GM12878 (cell line): ENCODE measurements at regions not wholly inside any gene's neighbourhood (a gene's known extent, or its start where the extent isn't known, plus 50 kb on each side); places are given as distances from the start of the nearest gene placed in this dataset.

ENCODE experiments used
- ATAC-seq: fragments of 200-7000 bp; cut with Tn5 transposase; 3 replicates; pipeline ENCODE4 v1.9.1; 2020; ENCODE audit warnings: mild to moderate bottlenecking, moderate library complexity
- BruUV-seq: library from RNA; stranded (reverse); fragments of 400-500 nt; replicated peaks from 2 replicates; lab custom pipeline; 2021; lab: Mats Ljungman, UMichigan
- CTCF ChIA-PET: fragments of 300-600 bp; sonication (Branson Sonifier 250); formaldehyde crosslinking; extraction: SDS; loops from one replicate; lab custom pipeline; 2021; ENCODE audit warnings: inconsistent platforms; lab: Yijun Ruan, JAX
- POLR2A ChIA-PET: fragments of 350-600 bp; formaldehyde crosslinking; extraction: SDS; loops from one replicate; lab custom pipeline; 2021; ENCODE audit warnings: inconsistent platforms; lab: Charles Lee
- RAD21 ChIA-PET: fragments of 300-600 bp; sonication (Branson Sonifier 250); formaldehyde crosslinking; loops from one replicate; lab custom pipeline; 2023; ENCODE audit warnings: antibody characterized with exemption; ENCODE audit not compliant: unreplicated experiment; lab: Charles Lee
- SMC1A ChIA-PET: fragments of 300-600 bp; sonication (Branson Sonifier 250); formaldehyde crosslinking; loops from one replicate; lab custom pipeline; 2023; ENCODE audit not compliant: unreplicated experiment, uncharacterized antibody; lab: Charles Lee
- DNase-seq: peaks from one replicate; pipeline ENCODE4 v3.0.0-alpha.2; 2011; ENCODE audit warnings: low read depth, low spot score
- FAIRE-seq: peaks from 3 replicates; lab custom pipeline; 2011; peaks lifted over from hg19 to GRCh38; lab: Jason Lieb, UNC
- H2AFZ ChIP-seq: 2 replicates; pipeline ENCODE4 v1.6.0; 2011; ENCODE audit warnings: low read depth, low read length, control low read depth; ENCODE audit not compliant: control insufficient read depth
- H3K27ac ChIP-seq: 2 replicates; pipeline ENCODE4 v1.5.1; 2011; ENCODE audit warnings: control low read depth; ENCODE audit not compliant: control insufficient read depth, insufficient read depth
- H3K27me3 ChIP-seq, 2 experiments: replicated peaks in 1 of 2; 2 replicates each; pipeline versions ENCODE4 v1.6.0 to v1.6.1; 2011; ENCODE audit warnings: low read length in 1 of 2; ENCODE audit not compliant: control insufficient read depth in 2 of 2, insufficient read depth in 2 of 2
- H3K36me3 ChIP-seq, 2 experiments: 2 replicates each; pipeline ENCODE4 v1.5.1; 2011; ENCODE audit warnings: low read length in 1 of 2; ENCODE audit not compliant: control insufficient read depth in 2 of 2, insufficient read depth in 2 of 2
- H3K4me1 ChIP-seq: 2 replicates; pipeline ENCODE4 v1.6.1; 2011; ENCODE audit warnings: mild to moderate bottlenecking, low read length, moderate library complexity, mixed read lengths; ENCODE audit not compliant: control insufficient read depth, insufficient read depth
- H3K4me2 ChIP-seq: 2 replicates; pipeline ENCODE4 v1.6.0; 2011; ENCODE audit warnings: control low read depth; ENCODE audit not compliant: control insufficient read depth, insufficient read depth
- H3K4me3 ChIP-seq: fragments of 200-600 bp; sonication (generic); 2 replicates; pipeline ENCODE4 v1.5.1; 2016
- H3K79me2 ChIP-seq: 2 replicates; pipeline ENCODE4 v1.6.0; 2011; ENCODE audit warnings: low read length; ENCODE audit not compliant: control insufficient read depth, insufficient read depth
- H3K9ac ChIP-seq: 2 replicates; pipeline ENCODE4 v1.8.0; 2011; ENCODE audit warnings: low read length, control low read depth, mixed read lengths; ENCODE audit not compliant: control insufficient read depth, insufficient read depth
- H3K9me3 ChIP-seq: replicated peaks from 3 replicates; pipeline ENCODE4 v1.5.1; 2011; ENCODE audit warnings: mild to moderate bottlenecking, low read length; ENCODE audit not compliant: control insufficient read depth, insufficient read depth
- H4K20me1 ChIP-seq: 2 replicates; pipeline ENCODE4 v1.6.0; 2011; ENCODE audit not compliant: control insufficient read depth, insufficient read depth
- BMI1 ChIP-seq: fragments of 450-650 bp; IDR thresholded peaks from 2 replicates; pipeline ENCODE4 v1.6.1; 2016; ENCODE audit warnings: mild to moderate bottlenecking, moderate library complexity, borderline replicate concordance
- BRCA1 ChIP-seq: IDR thresholded peaks from 2 replicates; pipeline ENCODE4 v1.6.1; 2011; ENCODE audit warnings: low read depth, low read length, improper control_type of control experiment
- CEBPB ChIP-seq, 2 experiments: fragments of 150-350 bp in 1 of 2; IDR thresholded peaks; 2 replicates each; pipeline ENCODE4 v1.6.1; 2012 to 2014; ENCODE audit warnings: low read depth in 2 of 2, low read length in 2 of 2, borderline replicate concordance in 1 of 2, inconsistent platforms in 1 of 2
- CTCF ChIP-seq, 3 experiments: IDR thresholded peaks in 2 of 3; conservative IDR thresholded peaks in 1 of 3; 2 replicates each; pipeline ENCODE4 v1.5.1; 2011; ENCODE audit warnings: low read depth in 3 of 3, low read length in 3 of 3, mild to moderate bottlenecking in 3 of 3, control low read depth in 2 of 3, moderate library complexity in 2 of 3, inconsistent platforms in 1 of 3, mixed read lengths in 1 of 3; ENCODE audit not compliant: control insufficient read depth in 2 of 3, insufficient read depth in 1 of 3; ENCODE audit errors: extremely low read depth in 1 of 3
- ESRRA ChIP-seq: IDR thresholded peaks from 2 replicates; pipeline ENCODE4 v1.6.1; 2012; ENCODE audit warnings: mild to moderate bottlenecking, low read length, improper control_type of control experiment
- EZH2 ChIP-seq: IDR thresholded peaks from 2 replicates; pipeline ENCODE4 v1.6.1; 2012; ENCODE audit warnings: low read depth, mild to moderate bottlenecking, control low read depth, inconsistent platforms, low read length, borderline replicate concordance; ENCODE audit not compliant: control insufficient read depth
- FOXK2 ChIP-seq: fragments of 450-650 bp; IDR thresholded peaks from 2 replicates; pipeline ENCODE4 v1.6.1; 2017; ENCODE audit warnings: mild to moderate bottlenecking, moderate library complexity
- IRF4 ChIP-seq: IDR thresholded peaks from 2 replicates; pipeline ENCODE4 v1.6.1; 2011; ENCODE audit warnings: low read depth, low read length
- MEF2A ChIP-seq: IDR thresholded peaks from 2 replicates; pipeline ENCODE4 v1.6.1; 2011; ENCODE audit warnings: low read depth, mild to moderate bottlenecking, low read length, moderate library complexity; ENCODE audit not compliant: insufficient read depth
- PML ChIP-seq: IDR thresholded peaks from 2 replicates; pipeline ENCODE4 v1.6.1; 2012; ENCODE audit warnings: low read length, inconsistent platforms
- REST ChIP-seq: IDR thresholded peaks from 2 replicates; pipeline ENCODE4 v1.6.1; 2012; ENCODE audit warnings: mild to moderate bottlenecking, low read depth, low read length
- SIN3A ChIP-seq: IDR thresholded peaks from 2 replicates; pipeline ENCODE4 v1.6.1; 2012; ENCODE audit warnings: low read depth, low read length, improper control_type of control experiment
- SMARCA5 ChIP-seq: fragments of 450-650 bp; IDR thresholded peaks from 2 replicates; pipeline ENCODE4 v1.6.1; 2017; ENCODE audit warnings: mild to moderate bottlenecking
- SUZ12 ChIP-seq: fragments of 200-600 bp; sonication (generic); IDR thresholded peaks from one replicate; pipeline ENCODE4 v1.6.1; 2018; ENCODE audit warnings: antibody characterized with exemption, mild to moderate bottlenecking; ENCODE audit not compliant: unreplicated experiment
- TCF12 ChIP-seq: IDR thresholded peaks from 2 replicates; pipeline ENCODE4 v1.6.1; 2011; ENCODE audit warnings: low read depth, mild to moderate bottlenecking, low read length
- WGBS: methylation state at CpG from one replicate; pipeline ENCODE4 v1.1.6; 2016; ENCODE audit warnings: low lambda C conversion rate; ENCODE audit not compliant: insufficient replicate concordance, insufficient coverage; ENCODE audit errors: missing lambda C conversion rate; 5-methylcytosine and 5-hydroxymethylcytosine counted together
- in situ Hi-C: fragments of 300-500 bp; cut with MboI; formaldehyde crosslinking; loops from 9 replicates; pipeline ENCODE4 v1.14.3; 2018; ENCODE audit warnings: mixed read lengths
- intact Hi-C: fragments of 100-400 bp; cut with micrococcal nuclease; formaldehyde crosslinking; loops from one replicate; pipeline ENCODE4 v1.14.2; 2022; ENCODE audit not compliant: unreplicated experiment
- TF ChIP-seq, protein P1 (sequence below): IDR thresholded peaks from 2 replicates; pipeline ENCODE4 v1.6.1; 2012; ENCODE audit warnings: low read length, inconsistent platforms

GRCh38 chr2:226172939-226173338 lies 626.7 kb downstream of the IRS1 start:
- no TSS peak for BruUV-seq

More at GRCh38 chr2:226172939-226173338, 626.7 kb downstream of the IRS1 start:
- no peaks in the 10 kb centered on the region for H4K20me1 ChIP-seq
- in situ Hi-C loops: no loop called here
- CTCF ChIA-PET: interaction anchor here (1.2 to 2.5 kb wide), 3 partner anchors 10 to 629 kb away, joined by 5 to 8 read pairs (median 8); no protein-coding TSS in a partner anchor
- no peak for ATAC-seq
- no peaks in the 10 kb centered on the region for H3K79me2 ChIP-seq
- TF ChIP-seq IRF4 (no peak), BMI1 (no peak), EZH2 (no peak), SUZ12 (no peak), SMARCA5 (no peak), FOXK2 (no peak), MEF2A (no peak), CEBPB (IDR thresholded peaks at IDR 0.05; ENCODE audit: borderline replicate concordance in 1 of 2, low read depth in 2 of 2, low read length in 2 of 2) (no peak), CTCF (IDR thresholded peaks at IDR 0.05 in 2 of 3, conservative IDR thresholded peaks at IDR 0.05 in 1 of 3; ENCODE audit: control insufficient read depth in 2 of 3, extremely low read depth in 1 of 3, insufficient read depth in 1 of 3, low read depth in 3 of 3, low read length in 3 of 3) (no peak), REST (no peak), TCF12 (no peak), ESRRA (no peak), SIN3A (no peak), BRCA1 (no peak), PML (no peak)
- TF ChIP-seq, protein P1, sequence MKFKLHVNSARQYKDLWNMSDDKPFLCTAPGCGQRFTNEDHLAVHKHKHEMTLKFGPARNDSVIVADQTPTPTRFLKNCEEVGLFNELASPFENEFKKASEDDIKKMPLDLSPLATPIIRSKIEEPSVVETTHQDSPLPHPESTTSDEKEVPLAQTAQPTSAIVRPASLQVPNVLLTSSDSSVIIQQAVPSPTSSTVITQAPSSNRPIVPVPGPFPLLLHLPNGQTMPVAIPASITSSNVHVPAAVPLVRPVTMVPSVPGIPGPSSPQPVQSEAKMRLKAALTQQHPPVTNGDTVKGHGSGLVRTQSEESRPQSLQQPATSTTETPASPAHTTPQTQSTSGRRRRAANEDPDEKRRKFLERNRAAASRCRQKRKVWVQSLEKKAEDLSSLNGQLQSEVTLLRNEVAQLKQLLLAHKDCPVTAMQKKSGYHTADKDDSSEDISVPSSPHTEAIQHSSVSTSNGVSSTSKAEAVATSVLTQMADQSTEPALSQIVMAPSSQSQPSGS: no peak
- TF ChIP-seq, all 136 proteins: peak for 0
- intact Hi-C loops: no loop called here
- Histone ChIP-seq H3K27ac (no peak overlapping the region), H3K27me3 (no peaks in the 10 kb centered on the region), H3K4me1 (no peaks in the 10 kb centered on the region), H3K4me3 (no peak overlapping the region), H3K9ac (no peak overlapping the region), H3K9me3 (no peaks in the 10 kb centered on the region), H3K36me3 (no peaks in the 10 kb centered on the region), H3K4me2 (no peak overlapping the region), H2AFZ (no peak overlapping the region)
- RAD21 ChIA-PET: no interaction called here
- POLR2A ChIA-PET: no interaction called here
- no peak for FAIRE-seq
- DNase-seq: no peak
- SMC1A ChIA-PET: interaction anchor here (0.7 to 1.7 kb wide), 2 partner anchors 10 to 519 kb away, joined by 3 to 8 read pairs; no protein-coding TSS in a partner anchor
- 79% methylated on average over 4 of the region's 4 CpGs for WGBS
